HFF-Myc (cell line): ENCODE measurements at regions not wholly inside any gene's neighbourhood (a gene's known extent, or its start where the extent isn't known, plus 50 kb on each side); places are given as distances from the start of the nearest gene placed in this dataset.

Experiments
- DNase-seq: peaks from one replicate; pipeline ENCODE4 v3.0.0-alpha.2; 2011; ENCODE audit warnings: low read depth; ENCODE audit errors: extremely low read depth
- H3K4me3 ChIP-seq: replicated peaks from 2 replicates; pipeline ENCODE4 v1.5.1; 2011; ENCODE audit warnings: low read depth, mild to moderate bottlenecking, control low read depth, low read length
- CTCF ChIP-seq: IDR thresholded peaks from 2 replicates; pipeline ENCODE4 v1.5.1; 2012; ENCODE audit warnings: mild to moderate bottlenecking, low read depth, low read length, control low read depth; ENCODE audit errors: missing control alignments

GRCh38 chr17:17403065-17403464, 73.7 kb upstream of the MED9 start:
- H3K4me3 ChIP-seq = no peak overlapping the region
- no peak for DNase-seq
- TF ChIP-seq CTCF = no peak

GRCh38 chr17:17403899-17404576, 72.8 kb upstream of the MED9 start:
- TF ChIP-seq CTCF = no peak
- no peak for DNase-seq
- no peak overlapping the region for H3K4me3 ChIP-seq

- TF ChIP-seq CTCF = no peak
- no peak overlapping the region for H3K4me3 ChIP-seq
- no peak for DNase-seq
Observed at GRCh38 chr17:17405673-17406072, 71.1 kb upstream of the MED9 start.

- no peak for TF ChIP-seq CTCF
- no peak for DNase-seq
- H3K4me3 ChIP-seq = no peak overlapping the region
Observed at GRCh38 chr17:17406225-17406624, 70.6 kb upstream of the MED9 start.

GRCh38 chr17:17408236-17408794, 68.5 kb upstream of the MED9 start:
- no peak overlapping the region for H3K4me3 ChIP-seq
- no peak for DNase-seq
- TF ChIP-seq CTCF = no peak

GRCh38 chr17:17410357-17410756, 66.4 kb upstream of the MED9 start:
- TF ChIP-seq CTCF = no peak
- DNase-seq = no peak

GRCh38 chr17:17411692-17412091, 65.1 kb upstream of the MED9 start:
- no peak for DNase-seq
- no peak overlapping the region for H3K4me3 ChIP-seq
- no peak for TF ChIP-seq CTCF

More at GRCh38 chr17:17410357-17410756, 66.4 kb upstream of the MED9 start:
- H3K4me3 ChIP-seq = no peak overlapping the region
